Esophagus squamous epithelium (tissue), 5 donors: ENCODE measurements at regions not wholly inside any gene's neighbourhood (a gene's known extent, or its start where the extent isn't known, plus 50 kb on each side); places are given as distances from the start of the nearest gene placed in this dataset.

Experiments used
- DNase-seq: peaks from one replicate; lab custom pipeline; 2025; lab: John Stamatoyannopoulos, UW
- H3K27ac ChIP-seq, 4 donors: fragments of 200-600 bp; sonication (generic); one replicate each; pipeline ENCODE4 v1.5.1; 2016 to 2019; ENCODE audit warnings: mild to moderate bottlenecking in 1 of 4
- H3K27me3 ChIP-seq, 4 donors: fragments of 200-600 bp; sonication (generic); 1 replicate in 3 of 4; 2 replicates in 1 of 4; pipeline versions ENCODE4 v1.5.1 to v1.6.0; 2017 to 2021; ENCODE audit warnings: antibody characterized with exemption in 1 of 4
- H3K36me3 ChIP-seq, 3 donors: fragments of 200-600 bp; sonication (generic); one replicate each; pipeline ENCODE4 v1.5.1; 2016 to 2019
- H3K4me1 ChIP-seq, 3 donors: fragments of 200-600 bp; sonication (generic); one replicate each; pipeline ENCODE4 v1.5.1; 2017 to 2019
- H3K4me3 ChIP-seq, 4 donors: fragments of 200-600 bp; sonication (generic); 1 replicate in 3 of 4; 2 replicates in 1 of 4; pipeline ENCODE4 v1.5.1; 2016 to 2019; ENCODE audit warnings: mild to moderate bottlenecking in 2 of 4, moderate library complexity in 1 of 4
- H3K9me3 ChIP-seq, 3 donors: fragments of 200-600 bp; sonication (generic); one replicate each; pipeline ENCODE4 v1.5.1; 2016 to 2019
- CTCF ChIP-seq, 6 experiments: fragments of 450-650 bp in 4 of 6; fragments of 200-600 bp in 2 of 6; sonication (generic) in 2 of 6; IDR thresholded peaks; one replicate each; pipeline ENCODE4 v1.5.1; 2016 to 2019; ENCODE audit warnings: antibody characterized with exemption in 6 of 6, mild to moderate bottlenecking in 4 of 6, moderate library complexity in 4 of 6
- POLR2A ChIP-seq, 4 donors: fragments of 450-650 bp; IDR thresholded peaks; one replicate each; pipeline ENCODE4 v1.6.1; 2017; ENCODE audit warnings: antibody characterized with exemption in 4 of 4, mild to moderate bottlenecking in 4 of 4, moderate library complexity in 3 of 4
- WGBS, 2 donors: methylation state at CpG; one replicate each; pipeline ENCODE4 v1.1.5; 2018; 5-methylcytosine and 5-hydroxymethylcytosine counted together
- intact Hi-C: fragments of 100-400 bp; cut with DNase I; formaldehyde crosslinking; loops from one replicate; pipeline ENCODE4 v1.15.0; 2022
- donor health status: DM: yes; HTN: yes; CAD: no.

GRCh38 chr9:38137342-38137741, 68.3 kb upstream of the SHB start:
- H3K4me1 ChIP-seq: peaks cover 0 to 12% (median 5%) of the 10 kb centered on the region in 3 donors
- no peaks in the 10 kb centered on the region for H3K9me3 ChIP-seq
- 84 to 87% methylated on average over 4 to 5 of the region's 5 CpGs for WGBS, 2 donors
- no peak overlapping the region for H3K27ac ChIP-seq
- H3K4me3 ChIP-seq: no peak overlapping the region
- H3K27me3 ChIP-seq: peaks cover 0 to 36% (median 0%) of the 10 kb centered on the region in 4 donors
- DNase-seq: no peak
- H3K36me3 ChIP-seq: no peaks in the 10 kb centered on the region
- intact Hi-C loops: no loop called here
- no peak for TF ChIP-seq CTCF (IDR thresholded peaks at IDR 0.05)
- no peak for TF ChIP-seq POLR2A (IDR thresholded peaks at IDR 0.05)

DNA sequence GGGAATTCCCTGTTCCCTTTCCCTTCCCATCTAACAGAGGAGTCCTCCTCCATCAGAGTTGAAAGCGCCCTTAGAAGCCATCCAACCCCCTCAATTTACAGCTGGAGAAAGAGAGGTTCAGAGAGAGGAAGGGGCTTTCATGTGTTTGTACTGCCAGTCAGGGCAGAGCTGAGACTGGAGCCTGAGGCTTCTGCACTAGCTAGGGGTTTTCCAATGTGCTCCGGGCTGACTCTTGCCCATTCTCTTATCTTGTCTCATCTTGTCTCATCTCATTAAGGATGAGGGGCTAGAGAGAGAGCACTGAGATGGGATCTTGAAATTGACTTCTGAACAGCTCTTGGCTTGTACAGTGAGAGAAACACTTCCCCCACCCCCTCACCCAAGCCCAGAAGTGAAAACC, 67.4 kb upstream of the SHB start:
- peaks cover 0 to 2% (median under 1%) of the 10 kb centered on the region in 3 donors for H3K4me1 ChIP-seq
- no peaks in the 10 kb centered on the region for H3K9me3 ChIP-seq
- H3K4me3 ChIP-seq: no peak overlapping the region
- TF ChIP-seq POLR2A (IDR thresholded peaks at IDR 0.05) (no peak), CTCF (IDR thresholded peaks at IDR 0.05) (no peak)
- peaks cover 0 to 31% (median 0%) of the 10 kb centered on the region in 4 donors for H3K27me3 ChIP-seq
- WGBS, 2 donors: no CpG with 5 or more reads among the region's 2 CpGs
- DNase-seq: no peak
- intact Hi-C loops: no loop called here
- no peaks in the 10 kb centered on the region for H3K36me3 ChIP-seq
- no peak overlapping the region for H3K27ac ChIP-seq

- 83 to 89% methylated on average over 6 of the region's 6 CpGs for WGBS, 2 donors
Measured at GRCh38 chr9:38134611-38135237, 65.7 kb upstream of the SHB start.

GRCh38 chr9:38133595-38133994, 64.6 kb upstream of the SHB start:
- Histone ChIP-seq H3K36me3 (no peaks in the 10 kb centered on the region), H3K4me3 (no peak overlapping the region), H3K27ac (no peak overlapping the region), H3K27me3 (peaks cover 0 to 11% (median 0%) of the 10 kb centered on the region in 4 donors), H3K4me1 (no peaks in the 10 kb centered on the region), H3K9me3 (no peaks in the 10 kb centered on the region)
- no peak for DNase-seq
- intact Hi-C loops: no loop called here
- TF ChIP-seq CTCF (IDR thresholded peaks at IDR 0.05) (no peak), POLR2A (IDR thresholded peaks at IDR 0.05) (no peak)

More at GRCh38 chr9:38134611-38135237, 65.7 kb upstream of the SHB start:
- Histone ChIP-seq H3K27ac (no peak overlapping the region), H3K4me3 (no peak overlapping the region), H3K4me1 (no peaks in the 10 kb centered on the region), H3K9me3 (no peaks in the 10 kb centered on the region), H3K27me3 (peaks cover 0 to 16% (median 0%) of the 10 kb centered on the region in 4 donors), H3K36me3 (no peaks in the 10 kb centered on the region)
- DNase-seq: no peak
- intact Hi-C loops: no loop called here
- TF ChIP-seq POLR2A (IDR thresholded peaks at IDR 0.05) (no peak), CTCF (IDR thresholded peaks at IDR 0.05) (no peak)

DNA sequence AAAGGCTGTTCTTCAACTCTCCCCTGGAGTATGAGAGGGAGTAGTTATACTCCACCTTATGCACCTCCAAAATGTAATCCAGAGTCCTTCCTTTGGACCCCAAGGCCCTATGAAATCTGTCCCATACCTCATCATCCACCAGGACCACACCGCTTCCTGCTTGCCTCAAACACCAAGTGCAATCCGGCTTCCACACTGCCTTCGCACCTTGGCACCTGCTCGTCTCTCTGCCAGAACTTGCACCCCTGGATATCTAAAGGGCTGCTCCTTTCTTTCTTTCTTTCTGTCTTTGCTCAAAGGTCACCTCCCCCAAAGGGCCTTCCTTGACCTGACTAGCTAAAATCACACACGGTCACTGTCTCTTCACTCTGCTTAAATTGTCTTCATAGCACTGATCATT, 63.9 kb upstream of the SHB start:
- Histone ChIP-seq H3K9me3 (no peaks in the 10 kb centered on the region), H3K27ac (no peak overlapping the region), H3K4me1 (no peaks in the 10 kb centered on the region), H3K27me3 (peaks cover 0 to 16% (median 0%) of the 10 kb centered on the region in 4 donors), H3K4me3 (no peak overlapping the region), H3K36me3 (no peaks in the 10 kb centered on the region)
- no peak for DNase-seq
- intact Hi-C loops: no loop called here
- TF ChIP-seq POLR2A (IDR thresholded peaks at IDR 0.05) (no peak), CTCF (IDR thresholded peaks at IDR 0.05) (no peak)
- WGBS, 2 donors: 89% methylated on average over 5 of the region's 5 CpGs
